SK-N-SH (cell line): ENCODE measurements at regions not wholly inside any gene's neighbourhood (a gene's known extent, or its start where the extent isn't known, plus 50 kb on each side); places are given as distances from the start of the nearest gene placed in this dataset.
"Not testable (repeated sequence)": the region's sequence is repeated elsewhere in the genome, so short reads cannot be mapped to it uniquely, and the experiment has no call there.

ENCODE experiments used
- CHD2 ChIP-seq: fragments of 150-350 bp; IDR thresholded peaks from 2 replicates; pipeline ENCODE4 v1.6.1; 2018; ENCODE audit warnings: low read length; ENCODE audit not compliant: partially characterized antibody
- EP300 ChIP-seq, 2 experiments: IDR thresholded peaks; 2 replicates each; pipeline versions ENCODE4 v1.4.0 to v1.6.1; 2012; ENCODE audit warnings: borderline replicate concordance in 1 of 2, low read depth in 1 of 2, low read length in 1 of 2
- EZH2phosphoT487 ChIP-seq: fragments of 200-600 bp; sonication (generic); IDR thresholded peaks from 2 replicates; pipeline ENCODE4 v1.6.1; 2017; ENCODE audit warnings: low read depth, mixed run types, mild to moderate bottlenecking, antibody characterized with exemption, moderate library complexity, borderline replicate concordance
- MXI1 ChIP-seq: IDR thresholded peaks from 2 replicates; pipeline ENCODE4 v1.6.1; 2012; ENCODE audit warnings: mild to moderate bottlenecking, low read depth, low read length, improper control_type of control experiment
- NFIC ChIP-seq: IDR thresholded peaks from 2 replicates; pipeline ENCODE4 v1.4.0; 2012; ENCODE audit warnings: borderline replicate concordance
- POLR2AphosphoS5 ChIP-seq: IDR thresholded peaks from 2 replicates; pipeline ENCODE4 v1.6.1; 2012; ENCODE audit warnings: low read depth, low read length
- RAD21 ChIP-seq: IDR thresholded peaks from 2 replicates; pipeline ENCODE4 v1.6.1; 2012; ENCODE audit warnings: mild to moderate bottlenecking, low read length
- SMC3 ChIP-seq: IDR thresholded peaks from 2 replicates; pipeline ENCODE4 v1.6.1; 2012; ENCODE audit warnings: low read depth, low read length, improper control_type of control experiment
- TAF1 ChIP-seq: IDR thresholded peaks from 2 replicates; pipeline ENCODE4 v1.6.1; 2012; ENCODE audit warnings: low read depth, mild to moderate bottlenecking, low read length, moderate library complexity, borderline replicate concordance
- TF ChIP-seq, protein P1 (sequence below): fragments of 200-600 bp; sonication (generic); IDR thresholded peaks from 2 replicates; pipeline ENCODE4 v1.6.1; 2017; ENCODE audit warnings: antibody characterized with exemption, mild to moderate bottlenecking, moderate library complexity
- TF ChIP-seq, protein P2 (sequence below): IDR thresholded peaks from 2 replicates; pipeline ENCODE4 v1.6.1; 2012; ENCODE audit warnings: mild to moderate bottlenecking, low read depth, low read length, moderate library complexity
- TF ChIP-seq, protein P3 (sequence below): IDR thresholded peaks from 2 replicates; pipeline ENCODE4; 2012

DNA sequence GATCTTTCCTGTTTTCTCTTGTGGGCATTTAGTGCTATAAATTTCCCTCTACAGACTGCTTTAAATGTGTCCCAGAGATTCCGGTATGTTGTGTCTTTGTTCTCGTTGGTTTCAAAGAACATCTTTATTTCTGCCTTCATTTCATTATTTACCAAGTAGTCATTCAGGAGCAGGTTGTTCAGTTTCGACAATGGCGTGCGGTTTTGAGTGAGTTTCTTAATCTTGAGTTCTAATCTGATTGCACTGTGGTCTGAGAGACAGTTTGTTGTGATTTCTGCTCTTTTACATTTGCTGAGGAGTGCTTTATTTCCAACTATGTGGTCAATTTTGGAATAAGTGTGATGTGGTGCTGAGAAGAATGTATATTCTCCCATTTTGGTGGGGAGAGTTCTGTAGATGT, 535.7 kb upstream of the RGMB start:
- not testable (repeated sequence) for TF ChIP-seq MXI1; RAD21; SMC3; POLR2AphosphoS5; NFIC; TAF1; CHD2; EZH2phosphoT487; EP300 (IDR thresholded peaks at IDR 0.05; ENCODE audit: borderline replicate concordance in 1 of 2, low read depth in 1 of 2, low read length in 1 of 2)
- TF ChIP-seq, protein P1, sequence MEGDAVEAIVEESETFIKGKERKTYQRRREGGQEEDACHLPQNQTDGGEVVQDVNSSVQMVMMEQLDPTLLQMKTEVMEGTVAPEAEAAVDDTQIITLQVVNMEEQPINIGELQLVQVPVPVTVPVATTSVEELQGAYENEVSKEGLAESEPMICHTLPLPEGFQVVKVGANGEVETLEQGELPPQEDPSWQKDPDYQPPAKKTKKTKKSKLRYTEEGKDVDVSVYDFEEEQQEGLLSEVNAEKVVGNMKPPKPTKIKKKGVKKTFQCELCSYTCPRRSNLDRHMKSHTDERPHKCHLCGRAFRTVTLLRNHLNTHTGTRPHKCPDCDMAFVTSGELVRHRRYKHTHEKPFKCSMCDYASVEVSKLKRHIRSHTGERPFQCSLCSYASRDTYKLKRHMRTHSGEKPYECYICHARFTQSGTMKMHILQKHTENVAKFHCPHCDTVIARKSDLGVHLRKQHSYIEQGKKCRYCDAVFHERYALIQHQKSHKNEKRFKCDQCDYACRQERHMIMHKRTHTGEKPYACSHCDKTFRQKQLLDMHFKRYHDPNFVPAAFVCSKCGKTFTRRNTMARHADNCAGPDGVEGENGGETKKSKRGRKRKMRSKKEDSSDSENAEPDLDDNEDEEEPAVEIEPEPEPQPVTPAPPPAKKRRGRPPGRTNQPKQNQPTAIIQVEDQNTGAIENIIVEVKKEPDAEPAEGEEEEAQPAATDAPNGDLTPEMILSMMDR: not testable (repeated sequence)
- TF ChIP-seq, protein P2, sequence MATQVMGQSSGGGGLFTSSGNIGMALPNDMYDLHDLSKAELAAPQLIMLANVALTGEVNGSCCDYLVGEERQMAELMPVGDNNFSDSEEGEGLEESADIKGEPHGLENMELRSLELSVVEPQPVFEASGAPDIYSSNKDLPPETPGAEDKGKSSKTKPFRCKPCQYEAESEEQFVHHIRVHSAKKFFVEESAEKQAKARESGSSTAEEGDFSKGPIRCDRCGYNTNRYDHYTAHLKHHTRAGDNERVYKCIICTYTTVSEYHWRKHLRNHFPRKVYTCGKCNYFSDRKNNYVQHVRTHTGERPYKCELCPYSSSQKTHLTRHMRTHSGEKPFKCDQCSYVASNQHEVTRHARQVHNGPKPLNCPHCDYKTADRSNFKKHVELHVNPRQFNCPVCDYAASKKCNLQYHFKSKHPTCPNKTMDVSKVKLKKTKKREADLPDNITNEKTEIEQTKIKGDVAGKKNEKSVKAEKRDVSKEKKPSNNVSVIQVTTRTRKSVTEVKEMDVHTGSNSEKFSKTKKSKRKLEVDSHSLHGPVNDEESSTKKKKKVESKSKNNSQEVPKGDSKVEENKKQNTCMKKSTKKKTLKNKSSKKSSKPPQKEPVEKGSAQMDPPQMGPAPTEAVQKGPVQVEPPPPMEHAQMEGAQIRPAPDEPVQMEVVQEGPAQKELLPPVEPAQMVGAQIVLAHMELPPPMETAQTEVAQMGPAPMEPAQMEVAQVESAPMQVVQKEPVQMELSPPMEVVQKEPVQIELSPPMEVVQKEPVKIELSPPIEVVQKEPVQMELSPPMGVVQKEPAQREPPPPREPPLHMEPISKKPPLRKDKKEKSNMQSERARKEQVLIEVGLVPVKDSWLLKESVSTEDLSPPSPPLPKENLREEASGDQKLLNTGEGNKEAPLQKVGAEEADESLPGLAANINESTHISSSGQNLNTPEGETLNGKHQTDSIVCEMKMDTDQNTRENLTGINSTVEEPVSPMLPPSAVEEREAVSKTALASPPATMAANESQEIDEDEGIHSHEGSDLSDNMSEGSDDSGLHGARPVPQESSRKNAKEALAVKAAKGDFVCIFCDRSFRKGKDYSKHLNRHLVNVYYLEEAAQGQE: not testable (repeated sequence)
- TF ChIP-seq, protein P3, sequence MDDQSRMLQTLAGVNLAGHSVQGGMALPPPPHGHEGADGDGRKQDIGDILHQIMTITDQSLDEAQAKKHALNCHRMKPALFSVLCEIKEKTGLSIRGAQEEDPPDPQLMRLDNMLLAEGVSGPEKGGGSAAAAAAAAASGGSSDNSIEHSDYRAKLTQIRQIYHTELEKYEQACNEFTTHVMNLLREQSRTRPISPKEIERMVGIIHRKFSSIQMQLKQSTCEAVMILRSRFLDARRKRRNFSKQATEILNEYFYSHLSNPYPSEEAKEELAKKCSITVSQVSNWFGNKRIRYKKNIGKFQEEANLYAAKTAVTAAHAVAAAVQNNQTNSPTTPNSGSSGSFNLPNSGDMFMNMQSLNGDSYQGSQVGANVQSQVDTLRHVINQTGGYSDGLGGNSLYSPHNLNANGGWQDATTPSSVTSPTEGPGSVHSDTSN: not testable (repeated sequence)
